Fibroblast of lung (primary cell): ENCODE measurements at regions not wholly inside any gene's neighbourhood (a gene's known extent, or its start where the extent isn't known, plus 50 kb on each side); places are given as distances from the start of the nearest gene placed in this dataset.

Experiments
- DNase-seq, 2 donors: peaks; one replicate each; pipeline versions ENCODE4 v3.0.0 to v3.0.0-alpha.2; 2010; ENCODE audit warnings: low read depth in 2 of 2
- H2AFZ ChIP-seq: 2 replicates; pipeline ENCODE4 v1.5.1; 2012; ENCODE audit warnings: low read length, control low read depth, inconsistent platforms
- H3K27ac ChIP-seq: 2 replicates; pipeline ENCODE4 v1.5.1; 2011; ENCODE audit warnings: low read length, control low read depth; ENCODE audit not compliant: insufficient read depth
- H3K27me3 ChIP-seq: 2 replicates; pipeline ENCODE4 v1.5.1; 2011; ENCODE audit warnings: mild to moderate bottlenecking, low read length; ENCODE audit not compliant: control insufficient read depth, insufficient read depth
- H3K36me3 ChIP-seq: 2 replicates; pipeline ENCODE4 v1.5.1; 2011; ENCODE audit warnings: low read length; ENCODE audit not compliant: control insufficient read depth, insufficient read depth
- H3K4me1 ChIP-seq: 2 replicates; pipeline ENCODE4 v1.5.1; 2011; ENCODE audit warnings: low read length; ENCODE audit not compliant: control insufficient read depth, insufficient read depth; ENCODE audit errors: extremely low read depth
- H3K4me2 ChIP-seq: 2 replicates; pipeline ENCODE4 v1.5.1; 2011; ENCODE audit warnings: low read length, control low read depth; ENCODE audit not compliant: insufficient read depth; ENCODE audit errors: extremely low read depth
- H3K4me3 ChIP-seq, 4 experiments: fragments of 200-600 bp in 1 of 4; sonication (generic) in 1 of 4; replicated peaks in 1 of 4; 2 replicates each; pipeline ENCODE4 v1.5.1; 2011 to 2016; ENCODE audit warnings: low read length in 4 of 4, low read depth in 3 of 4, mild to moderate bottlenecking in 3 of 4, control low read depth in 2 of 4, inconsistent platforms in 1 of 4, mixed read lengths in 1 of 4; ENCODE audit not compliant: insufficient read depth in 1 of 4; ENCODE audit errors: control extremely low read depth in 1 of 4
- H3K79me2 ChIP-seq: 2 replicates; pipeline ENCODE4 v1.5.1; 2012; ENCODE audit warnings: mild to moderate bottlenecking, low read length, inconsistent platforms; ENCODE audit not compliant: control insufficient read depth, insufficient read depth
- H3K9ac ChIP-seq: 2 replicates; pipeline ENCODE4 v1.5.1; 2011; ENCODE audit warnings: mild to moderate bottlenecking, low read length, control low read depth; ENCODE audit not compliant: insufficient read depth
- H3K9me3 ChIP-seq: 2 replicates; pipeline ENCODE4 v1.5.1; 2012; ENCODE audit warnings: low read depth, low read length; ENCODE audit not compliant: control insufficient read depth, insufficient read depth
- H4K20me1 ChIP-seq: 2 replicates; pipeline ENCODE4 v1.5.1; 2011; ENCODE audit warnings: low read length; ENCODE audit not compliant: control insufficient read depth, insufficient read depth; ENCODE audit errors: extremely low read depth
- CTCF ChIP-seq, 2 donors: IDR thresholded peaks in 1 of 2; conservative IDR thresholded peaks in 1 of 2; 1 replicate in 1 of 2; 2 replicates in 1 of 2; pipeline ENCODE4 v1.5.1; 2011 to 2012; ENCODE audit warnings: low read length in 2 of 2, control low read depth in 1 of 2, inconsistent platforms in 1 of 2, low read depth in 1 of 2, mild to moderate bottlenecking in 1 of 2
- EZH2 ChIP-seq: IDR thresholded peaks from 2 replicates; pipeline ENCODE4 v1.5.1; 2012; ENCODE audit warnings: low read length, control low read depth, mild to moderate bottlenecking; ENCODE audit errors: missing control alignments

- no peak overlapping the region for H3K4me2 ChIP-seq
- no peaks in the 10 kb centered on the region for H3K9me3 ChIP-seq
- H3K9ac ChIP-seq, result no peak overlapping the region
- no peaks in the 10 kb centered on the region for H3K79me2 ChIP-seq
- TF ChIP-seq CTCF (conservative IDR thresholded peaks at IDR 0.05 in 1 of 2, IDR thresholded peaks at IDR 0.05 in 1 of 2; ENCODE audit: low read depth in 1 of 2, low read length in 2 of 2) (no peak), EZH2 (no peak)
- H2AFZ ChIP-seq, result no peak overlapping the region
- H3K27ac ChIP-seq, result no peak overlapping the region
- H3K4me3 ChIP-seq, result no peak overlapping the region
- no peaks in the 10 kb centered on the region for H4K20me1 ChIP-seq
- no peaks in the 10 kb centered on the region for H3K27me3 ChIP-seq
- no peak for DNase-seq
- no peaks in the 10 kb centered on the region for H3K36me3 ChIP-seq
- H3K4me1 ChIP-seq, result no peaks in the 10 kb centered on the region
Observed at GRCh38 chr19:31992750-31993149, 352.7 kb upstream of the ZNF507 start.

- Histone ChIP-seq H3K4me2 (no peak overlapping the region), H2AFZ (no peak overlapping the region), H3K9ac (no peak overlapping the region), H4K20me1 (no peaks in the 10 kb centered on the region), H3K27ac (no peak overlapping the region), H3K36me3 (no peaks in the 10 kb centered on the region), H3K9me3 (no peaks in the 10 kb centered on the region), H3K79me2 (no peaks in the 10 kb centered on the region), H3K4me3 (no peak overlapping the region), H3K27me3 (no peaks in the 10 kb centered on the region), H3K4me1 (no peaks in the 10 kb centered on the region)
- TF ChIP-seq CTCF (conservative IDR thresholded peaks at IDR 0.05 in 1 of 2, IDR thresholded peaks at IDR 0.05 in 1 of 2; ENCODE audit: low read depth in 1 of 2, low read length in 2 of 2), result no peak
- no peak for TF ChIP-seq EZH2
- DNase-seq, result peak in 1 of 2 donors; percentile 20
Observed at GRCh38 chr19:31995546-31995945, 349.9 kb upstream of the ZNF507 start.

- Histone ChIP-seq H3K4me1 (no peaks in the 10 kb centered on the region), H3K4me3 (no peak overlapping the region), H3K9me3 (no peaks in the 10 kb centered on the region), H3K79me2 (no peaks in the 10 kb centered on the region), H2AFZ (no peak overlapping the region), H3K9ac (no peak overlapping the region), H3K27me3 (no peaks in the 10 kb centered on the region), H4K20me1 (no peaks in the 10 kb centered on the region), H3K27ac (no peak overlapping the region), H3K4me2 (no peak overlapping the region), H3K36me3 (no peaks in the 10 kb centered on the region)
- no peak for TF ChIP-seq EZH2
- no peak for TF ChIP-seq CTCF (conservative IDR thresholded peaks at IDR 0.05 in 1 of 2, IDR thresholded peaks at IDR 0.05 in 1 of 2; ENCODE audit: low read depth in 1 of 2, low read length in 2 of 2)
- DNase-seq, result no peak
Observed at GRCh38 chr19:32010071-32010470, 335.3 kb upstream of the ZNF507 start.
